Peyer's patch (tissue), 4 donors: ENCODE measurements at regions not wholly inside any gene's neighbourhood (a gene's known extent, or its start where the extent isn't known, plus 50 kb on each side); places are given as distances from the start of the nearest gene placed in this dataset.

Source experiments
- POLR2A ChIP-seq, 2 donors: fragments of 450-650 bp; IDR thresholded peaks; one replicate each; pipeline ENCODE4 v1.5.1; 2017; ENCODE audit warnings: antibody characterized with exemption in 2 of 2, mild to moderate bottlenecking in 2 of 2, moderate library complexity in 2 of 2
- TF ChIP-seq, protein P1 (sequence below), 6 experiments: fragments of 450-650 bp in 4 of 6; fragments of 200-600 bp in 2 of 6; sonication (generic) in 1 of 6; IDR thresholded peaks; one replicate each; pipeline ENCODE4 v1.5.1; 2017 to 2019; ENCODE audit warnings: antibody characterized with exemption in 6 of 6, mild to moderate bottlenecking in 3 of 6, moderate library complexity in 1 of 6

DNA sequence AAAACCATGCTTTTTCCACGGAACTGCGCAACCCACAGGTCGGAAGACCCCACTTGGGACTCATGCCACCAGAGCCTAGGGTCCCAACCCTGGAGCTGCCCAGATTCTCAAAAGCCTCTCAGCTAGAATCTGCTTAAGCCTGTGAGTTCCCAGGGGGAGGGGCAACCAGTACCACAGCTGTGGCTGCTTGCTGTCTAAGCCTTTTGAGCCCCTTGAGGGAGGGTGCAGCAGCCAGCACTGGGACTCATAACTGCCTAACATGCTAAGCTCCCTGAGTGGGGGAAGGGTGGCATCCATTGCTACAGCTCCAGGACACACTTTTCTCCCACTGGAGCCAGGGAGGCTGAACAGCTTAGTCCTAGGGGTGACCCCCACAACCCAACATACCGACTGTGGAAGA is 485.6 kb upstream of the GRM3 start:
- TF ChIP-seq, protein P1, sequence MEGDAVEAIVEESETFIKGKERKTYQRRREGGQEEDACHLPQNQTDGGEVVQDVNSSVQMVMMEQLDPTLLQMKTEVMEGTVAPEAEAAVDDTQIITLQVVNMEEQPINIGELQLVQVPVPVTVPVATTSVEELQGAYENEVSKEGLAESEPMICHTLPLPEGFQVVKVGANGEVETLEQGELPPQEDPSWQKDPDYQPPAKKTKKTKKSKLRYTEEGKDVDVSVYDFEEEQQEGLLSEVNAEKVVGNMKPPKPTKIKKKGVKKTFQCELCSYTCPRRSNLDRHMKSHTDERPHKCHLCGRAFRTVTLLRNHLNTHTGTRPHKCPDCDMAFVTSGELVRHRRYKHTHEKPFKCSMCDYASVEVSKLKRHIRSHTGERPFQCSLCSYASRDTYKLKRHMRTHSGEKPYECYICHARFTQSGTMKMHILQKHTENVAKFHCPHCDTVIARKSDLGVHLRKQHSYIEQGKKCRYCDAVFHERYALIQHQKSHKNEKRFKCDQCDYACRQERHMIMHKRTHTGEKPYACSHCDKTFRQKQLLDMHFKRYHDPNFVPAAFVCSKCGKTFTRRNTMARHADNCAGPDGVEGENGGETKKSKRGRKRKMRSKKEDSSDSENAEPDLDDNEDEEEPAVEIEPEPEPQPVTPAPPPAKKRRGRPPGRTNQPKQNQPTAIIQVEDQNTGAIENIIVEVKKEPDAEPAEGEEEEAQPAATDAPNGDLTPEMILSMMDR (IDR thresholded peaks at IDR 0.05): no peak
- TF ChIP-seq POLR2A (IDR thresholded peaks at IDR 0.05): no peak
